GM18873 (cell line): ENCODE measurements at regions not wholly inside any gene's neighbourhood (a gene's known extent, or its start where the extent isn't known, plus 50 kb on each side); places are given as distances from the start of the nearest gene placed in this dataset.
"Not testable (repeated sequence)": the region's sequence is repeated elsewhere in the genome, so short reads cannot be mapped to it uniquely, and the experiment has no call there.

Experiments used
- ATAC-seq: cut with Tn5 transposase; IDR thresholded peaks from one replicate; pipeline ENCODE4 v1.9.1; 2021; ENCODE audit warnings: mild to moderate bottlenecking, moderate library complexity, moderate number of reproducible peaks; ENCODE audit not compliant: unreplicated experiment, low FRiP score

DNA sequence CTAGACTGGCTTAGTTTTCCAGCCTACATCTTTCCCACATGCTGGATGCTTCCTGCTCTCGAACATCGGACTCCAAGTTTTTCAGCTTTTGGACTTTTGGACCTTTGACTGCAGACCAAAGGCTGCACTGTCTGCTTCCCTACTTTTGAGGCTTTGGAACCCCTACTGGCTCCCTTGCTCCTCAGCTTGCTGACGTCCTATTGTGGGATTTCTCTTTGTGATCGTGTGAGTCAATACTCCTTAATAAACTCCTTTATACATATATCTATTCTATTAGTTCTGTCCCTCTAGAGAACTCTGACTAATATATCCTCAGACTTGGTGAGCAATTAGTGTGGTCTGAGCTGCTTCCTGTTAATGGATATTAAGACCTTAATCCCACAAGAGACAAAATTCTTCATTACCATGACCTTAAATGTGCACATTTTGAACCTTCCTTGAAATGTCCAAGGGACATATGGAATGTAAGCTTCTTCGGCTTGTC, 752.9 kb downstream of the CDH18 start:
- no peak for ATAC-seq

DNA sequence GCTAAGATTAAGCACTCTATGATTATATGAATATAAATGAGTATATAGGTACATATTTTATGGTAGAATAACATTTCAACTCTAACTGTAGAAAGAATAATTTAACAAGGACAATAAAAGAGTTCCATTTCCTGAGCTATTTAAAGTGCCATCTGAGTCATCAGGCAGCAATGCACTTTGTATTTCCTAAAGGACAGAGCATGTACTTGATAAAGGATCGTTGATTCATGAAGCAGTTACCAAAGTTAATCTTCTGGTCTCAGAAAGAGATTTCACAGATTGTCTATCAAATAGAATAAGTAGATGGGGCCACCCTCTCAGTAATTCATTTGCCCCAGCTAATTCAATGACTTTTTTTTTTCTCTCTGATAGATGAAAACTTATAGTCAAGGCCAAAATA, 747.8 kb downstream of the CDH18 start:
- ATAC-seq = no peak

GRCh38 chr5:19241690-19242089, 746.3 kb downstream of the CDH18 start:
- ATAC-seq = no peak

DNA sequence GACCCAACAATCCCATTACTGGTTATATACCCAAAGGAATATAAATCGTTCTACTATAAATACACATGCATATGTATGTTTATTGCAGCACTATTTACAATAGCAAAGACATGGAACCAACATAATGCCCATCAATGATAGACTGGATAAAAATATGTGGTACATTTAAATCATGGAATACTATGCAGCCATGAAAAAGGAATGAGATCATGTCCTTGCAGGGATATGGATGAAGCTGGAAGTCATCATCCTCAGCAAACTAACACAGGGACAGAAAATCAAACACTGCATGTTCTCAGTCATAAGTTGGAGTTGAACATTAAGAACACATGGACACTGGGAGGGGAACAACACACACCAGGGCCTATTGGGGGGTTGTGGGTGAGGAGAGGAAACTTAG, 741.8 kb downstream of the CDH18 start:
- ATAC-seq = not testable (repeated sequence)

- no peak for ATAC-seq
Measured at GRCh38 chr5:19247302-19247701, 740.7 kb downstream of the CDH18 start.

DNA sequence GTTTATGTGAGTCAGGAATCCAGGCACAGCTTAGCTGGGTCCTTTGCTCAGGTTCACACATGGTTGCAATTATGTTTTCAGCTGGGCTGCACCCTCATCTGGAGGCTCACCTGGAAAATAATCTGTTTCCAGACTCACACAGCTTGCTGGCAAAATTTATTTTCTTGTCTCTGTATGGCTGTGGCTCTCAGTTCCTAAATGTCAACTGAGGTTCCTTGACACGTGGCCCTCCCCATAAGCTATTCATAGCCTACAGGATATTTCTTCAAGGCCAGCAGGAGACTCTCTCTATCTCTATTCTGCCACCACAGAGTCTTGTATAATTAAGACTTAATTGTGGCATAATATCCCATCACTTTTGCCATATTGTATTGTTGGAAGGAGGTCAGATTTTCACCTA, 732.0 kb downstream of the CDH18 start:
- no peak for ATAC-seq

DNA sequence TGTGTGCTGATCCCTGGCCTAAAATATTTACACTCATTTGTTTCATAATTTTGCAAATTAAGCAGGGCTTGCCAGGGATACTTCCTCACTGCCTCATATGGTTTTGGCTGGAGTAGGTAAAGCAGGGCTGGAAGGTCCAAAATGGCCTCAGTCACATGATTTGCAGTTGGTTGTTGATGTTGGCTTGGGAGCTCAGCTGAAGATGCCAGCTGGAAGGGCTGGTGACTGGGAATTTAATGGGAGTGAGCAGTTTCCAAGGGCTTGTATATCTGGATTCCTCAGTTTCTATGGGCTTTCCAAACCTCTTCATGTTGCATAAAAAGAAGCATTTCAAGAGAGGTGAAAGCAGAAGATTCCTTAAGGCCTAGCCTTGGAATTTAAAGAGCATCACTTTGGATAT, 729.3 kb downstream of the CDH18 start:
- ATAC-seq = no peak

- no peak for ATAC-seq
Measured at GRCh38 chr5:19261879-19262278, 726.1 kb downstream of the CDH18 start.

DNA sequence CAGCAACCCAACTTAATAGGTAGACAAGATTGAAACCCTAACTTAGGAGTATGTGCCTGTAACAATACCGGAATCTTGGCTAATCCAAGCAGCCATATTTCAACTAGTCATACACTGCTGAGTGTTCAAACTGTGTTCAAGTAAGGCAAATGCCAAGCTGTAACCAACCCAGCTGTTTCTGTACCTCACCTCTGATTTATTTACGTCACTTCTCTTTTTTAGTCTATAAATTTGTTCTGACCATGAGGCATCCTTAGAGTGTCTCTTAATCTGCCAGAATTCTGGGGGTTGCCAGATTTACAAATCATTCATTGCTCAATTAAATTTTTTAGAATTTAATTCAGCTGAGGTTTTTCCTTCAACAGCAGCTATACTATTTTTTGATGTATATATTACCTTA, 723.2 kb downstream of the CDH18 start:
- ATAC-seq = no peak

DNA sequence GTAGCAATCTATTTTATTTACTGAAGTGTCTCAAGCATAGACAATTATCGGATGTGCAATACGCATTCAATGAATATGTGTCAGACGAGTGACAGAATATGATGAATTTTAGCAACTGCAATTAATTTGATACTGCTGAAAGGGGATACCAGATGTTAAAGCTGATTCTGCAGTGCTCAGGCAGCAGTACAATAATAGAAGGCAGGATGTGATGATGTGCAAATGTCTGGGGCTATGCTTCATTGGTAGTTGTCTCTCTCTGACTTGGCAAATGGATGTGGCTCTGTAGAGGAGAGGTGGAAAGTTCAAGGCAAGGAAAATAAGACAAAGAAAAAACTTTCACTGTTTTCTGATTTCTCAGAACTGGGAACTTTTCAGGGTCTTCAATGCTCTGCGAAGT, 721.2 kb downstream of the CDH18 start:
- no peak for ATAC-seq

DNA sequence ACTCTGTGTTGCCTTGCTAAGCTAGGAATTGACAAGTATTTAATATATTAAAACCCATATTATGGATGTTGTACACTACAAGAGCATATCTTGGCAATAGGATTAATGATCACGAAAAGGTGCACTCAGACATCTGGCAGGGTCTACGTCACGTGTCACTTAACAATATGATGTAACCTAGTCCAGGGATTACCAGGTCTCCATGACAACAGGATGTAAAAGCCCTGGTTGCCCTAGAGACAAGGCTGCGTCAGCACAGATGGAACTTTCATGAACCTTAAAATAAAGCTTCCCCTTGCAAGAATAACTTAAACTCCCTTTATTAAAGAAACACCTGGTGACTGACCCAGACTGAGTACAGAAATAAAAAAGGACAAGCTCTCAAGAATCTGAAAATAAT, 717.8 kb downstream of the CDH18 start:
- no peak for ATAC-seq

DNA sequence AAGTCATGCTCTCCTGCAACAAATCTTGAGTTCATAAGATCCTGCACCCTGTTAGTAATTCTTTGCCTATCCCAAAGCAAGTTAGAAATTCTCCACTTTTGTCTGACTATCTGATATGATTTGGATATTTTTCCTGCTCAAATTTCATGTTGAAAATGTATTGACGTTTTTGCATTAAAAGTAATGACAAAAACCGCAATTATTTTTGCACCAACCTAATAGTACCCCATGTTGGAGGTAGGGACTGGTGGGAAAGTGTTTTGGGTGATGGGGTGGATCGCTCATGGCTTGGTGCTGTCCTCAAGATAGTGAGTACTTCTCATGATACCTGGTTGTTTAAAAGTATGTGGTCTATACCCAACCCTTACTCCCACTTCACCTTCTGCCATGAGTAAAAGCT, 713.4 kb downstream of the CDH18 start:
- ATAC-seq = no peak

- no peak for ATAC-seq
Measured at GRCh38 chr5:19285286-19285685, 702.7 kb downstream of the CDH18 start.

GRCh38 chr5:19287548-19288277, 700.3 kb downstream of the CDH18 start:
- ATAC-seq = not testable (repeated sequence)

- not testable (repeated sequence) for ATAC-seq
Measured at GRCh38 chr5:19288311-19288710, 699.7 kb downstream of the CDH18 start.

DNA sequence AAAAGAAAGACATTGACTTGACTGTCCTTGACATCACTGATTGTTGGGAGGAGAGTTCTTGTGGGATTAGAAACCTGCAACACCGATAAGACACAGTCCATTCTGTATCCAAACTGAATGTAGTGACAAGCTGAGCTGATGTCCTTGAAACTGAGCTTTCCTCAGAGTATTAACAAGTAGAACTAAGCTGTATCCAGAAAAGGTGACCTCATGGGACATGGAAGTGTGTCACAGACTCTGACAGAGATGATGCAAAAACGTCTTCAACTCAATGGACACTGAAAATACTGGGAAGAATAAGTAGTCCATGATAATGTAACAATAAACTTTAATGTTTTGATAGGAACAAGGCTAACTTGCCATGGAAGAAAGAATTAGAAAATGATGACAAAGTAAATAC, 690.1 kb downstream of the CDH18 start:
- no peak for ATAC-seq

GRCh38 chr5:19301271-19301670, 686.7 kb downstream of the CDH18 start:
- ATAC-seq = no peak

- ATAC-seq = no peak
Measured at GRCh38 chr5:19314840-19315239, 673.2 kb downstream of the CDH18 start.

DNA sequence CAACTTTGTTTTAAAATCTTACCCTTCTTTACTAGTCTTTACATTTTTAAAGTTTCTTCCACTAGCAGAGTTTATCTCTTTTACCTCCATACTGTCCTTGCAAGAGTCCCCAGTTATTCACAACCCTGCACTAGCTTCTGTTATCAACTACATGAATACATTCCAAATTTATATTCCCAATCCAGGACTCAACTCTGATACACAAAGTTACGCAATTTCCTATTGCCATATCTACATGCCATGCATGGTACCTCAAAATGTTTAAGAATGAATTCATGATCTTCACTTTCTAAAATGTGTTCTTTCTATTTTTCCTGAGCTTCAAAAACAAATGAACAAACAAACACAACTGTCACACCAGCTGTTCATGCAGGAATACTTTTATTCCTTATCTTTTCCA, 668.7 kb downstream of the CDH18 start:
- ATAC-seq = no peak

DNA sequence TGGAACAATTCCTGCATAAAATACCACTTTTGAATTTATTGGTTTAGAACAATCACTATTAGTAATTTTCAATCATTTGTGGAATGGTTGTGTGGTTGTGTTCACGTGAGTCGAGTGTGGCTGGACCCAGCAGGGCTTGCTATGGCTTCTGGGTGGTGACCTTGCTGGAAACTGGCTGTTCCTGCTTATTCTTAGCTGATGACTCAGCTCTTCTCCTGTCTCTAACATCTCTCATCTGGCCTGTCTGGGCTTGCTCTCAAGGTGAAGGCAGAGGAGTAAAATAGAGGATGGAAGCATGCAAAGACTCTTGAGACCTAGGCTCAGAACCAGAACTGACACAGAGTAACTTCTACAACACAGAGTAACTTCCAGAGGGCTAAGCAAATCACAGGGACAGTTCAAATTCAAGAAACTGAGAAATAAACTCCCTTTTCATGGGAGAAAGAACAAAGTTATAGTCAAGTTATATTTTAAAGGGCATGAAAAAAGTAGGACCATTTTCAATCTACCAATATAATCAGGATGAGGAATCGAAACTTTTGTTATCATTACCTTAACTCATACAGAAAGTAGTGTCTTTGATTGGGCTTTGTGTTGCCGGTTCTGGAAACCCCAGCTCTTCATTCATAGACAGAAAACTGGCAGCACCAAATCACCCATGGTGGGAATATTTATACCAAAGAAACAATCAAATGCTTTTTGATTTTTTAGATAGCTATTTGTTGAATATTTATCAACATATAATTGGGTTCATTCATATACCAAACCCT, 665.1 kb downstream of the CDH18 start:
- ATAC-seq = no peak

DNA sequence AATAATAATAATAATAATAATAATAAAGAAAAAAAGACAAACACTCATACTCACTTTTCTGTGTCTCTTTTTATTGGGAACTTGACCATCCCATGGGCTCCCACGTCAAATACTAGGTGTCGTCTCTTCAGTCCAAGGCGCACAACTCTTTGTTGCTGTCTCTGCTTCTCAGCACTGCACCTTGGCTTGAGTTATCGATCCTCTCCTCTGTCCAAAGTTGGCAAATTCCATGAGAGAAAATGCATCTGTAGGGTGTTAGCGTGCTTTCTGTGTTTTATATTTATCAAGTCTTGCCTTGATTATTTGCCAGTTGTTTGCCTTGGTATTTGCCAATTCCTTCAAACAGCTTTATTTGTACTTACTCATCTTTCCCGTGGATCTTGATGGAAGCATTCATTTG, 653.7 kb downstream of the CDH18 start:
- no peak for ATAC-seq

DNA sequence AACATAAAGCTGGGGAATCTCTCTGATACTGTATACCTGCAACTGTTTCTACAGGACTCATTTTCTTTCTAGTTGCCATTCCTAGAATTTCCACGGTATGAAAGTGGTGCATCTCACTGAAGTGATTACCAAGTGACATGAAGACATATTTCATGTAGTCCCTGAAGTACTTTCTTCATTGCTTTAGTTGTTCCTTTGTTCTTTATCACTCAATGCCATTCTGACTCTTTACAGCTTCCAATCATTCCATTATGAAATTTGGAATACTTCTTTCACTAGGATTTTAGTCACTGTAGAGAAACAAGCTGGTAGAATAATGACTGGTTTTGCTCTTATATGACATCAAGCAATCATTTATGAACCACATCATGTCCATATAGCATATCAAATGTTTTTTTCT, 645.1 kb downstream of the CDH18 start:
- no peak for ATAC-seq
